ENCODE measurements at regions not wholly inside any gene's neighbourhood (a gene's known extent, or its start where the extent isn't known, plus 50 kb on each side); places are given as distances from the start of the nearest gene placed in this dataset.
"Not testable (repeated sequence)": the region's sequence is repeated elsewhere in the genome, so short reads cannot be mapped to it uniquely, and the experiment has no call there.

DNA sequence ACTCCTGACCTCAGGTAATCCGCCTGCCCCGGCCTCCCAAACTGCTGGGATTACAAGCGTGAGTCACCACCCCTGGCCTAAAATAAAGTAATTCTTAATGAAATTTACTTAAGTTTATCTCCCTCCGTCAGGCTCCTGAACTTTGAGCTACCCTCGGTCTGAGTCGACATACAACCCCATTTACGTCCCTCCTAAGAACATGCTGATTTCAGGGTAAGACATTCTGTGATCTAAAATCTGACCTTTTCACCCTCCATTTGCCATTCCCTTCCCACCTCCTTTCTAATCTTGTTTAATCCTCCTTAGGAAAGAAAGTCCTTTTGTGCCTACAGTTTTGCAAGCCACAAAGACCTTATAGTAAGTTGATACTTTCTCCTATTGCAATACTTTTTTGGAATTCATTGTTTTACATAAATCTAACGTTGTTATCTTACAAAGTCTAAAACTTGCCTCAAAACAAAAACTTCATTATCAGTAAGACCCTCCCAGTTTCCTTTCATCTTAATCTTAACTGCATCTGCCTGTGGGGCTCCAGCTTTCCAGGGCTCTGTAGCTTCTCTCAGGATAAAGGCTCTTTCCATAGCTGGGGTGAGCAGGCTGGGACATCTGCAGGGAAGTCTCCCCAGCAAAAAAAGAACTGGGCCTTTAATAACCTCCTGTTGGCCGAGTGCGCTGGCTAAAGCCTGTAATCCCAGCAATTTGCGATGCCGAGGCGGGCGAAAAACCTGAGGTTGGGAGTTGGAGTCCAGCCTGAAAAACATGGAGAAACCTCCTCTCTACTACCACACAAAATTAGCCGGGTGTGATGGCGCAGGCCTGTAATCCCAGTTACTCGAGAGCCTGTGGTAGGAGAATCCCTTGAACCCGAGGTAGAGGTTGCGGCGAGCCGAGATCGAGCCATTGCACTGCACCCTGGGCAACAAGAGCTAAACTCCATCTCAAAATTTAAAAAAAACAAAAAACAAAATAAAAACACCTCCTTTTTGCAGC lies 143.1 kb downstream of the ZNF737 start:
- Mint-ChIP-seq H3K36me3 (ENCODE audit: low read depth) (peaks cover 44% of the 10 kb centered on the region), H3K4me1 (peaks cover 4% of the 10 kb centered on the region), H3K9me3 (peaks cover 12% of the 10 kb centered on the region), H3K27ac (no peak overlapping the region), H3K27me3 (peaks cover 3% of the 10 kb centered on the region), H3K4me3 (peak overlapping the region; percentile 93)
- no peak for DNase-seq
- no peak for ATAC-seq

DNA sequence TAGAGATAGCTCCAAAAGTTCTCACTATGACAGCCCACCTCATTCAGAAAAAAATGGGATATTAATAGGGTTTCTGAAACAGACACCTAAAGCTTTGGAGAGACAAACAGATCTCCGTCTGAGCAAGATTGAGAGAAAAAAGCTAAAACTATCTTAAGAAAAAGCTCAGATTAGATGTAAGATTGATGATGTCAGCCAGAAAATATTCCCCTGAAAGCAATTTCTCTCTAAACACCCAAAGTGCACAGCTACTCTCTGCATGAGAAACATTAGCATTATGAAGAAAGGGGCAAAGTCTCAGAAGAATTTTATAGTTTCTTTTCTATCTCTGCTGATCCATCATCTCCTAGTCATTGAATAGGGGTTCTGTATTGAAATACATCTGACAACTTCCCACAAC lies 148.9 kb downstream of the ZNF737 start:
- DNase-seq: no peak
- Mint-ChIP-seq H3K36me3 (ENCODE audit: low read depth) (peaks cover 69% of the 10 kb centered on the region), H3K4me1 (no peaks in the 10 kb centered on the region), H3K27ac (no peak overlapping the region), H3K27me3 (no peaks in the 10 kb centered on the region), H3K4me3 (no peak overlapping the region), H3K9me3 (peaks cover 9% of the 10 kb centered on the region)
- ATAC-seq: no peak

DNA sequence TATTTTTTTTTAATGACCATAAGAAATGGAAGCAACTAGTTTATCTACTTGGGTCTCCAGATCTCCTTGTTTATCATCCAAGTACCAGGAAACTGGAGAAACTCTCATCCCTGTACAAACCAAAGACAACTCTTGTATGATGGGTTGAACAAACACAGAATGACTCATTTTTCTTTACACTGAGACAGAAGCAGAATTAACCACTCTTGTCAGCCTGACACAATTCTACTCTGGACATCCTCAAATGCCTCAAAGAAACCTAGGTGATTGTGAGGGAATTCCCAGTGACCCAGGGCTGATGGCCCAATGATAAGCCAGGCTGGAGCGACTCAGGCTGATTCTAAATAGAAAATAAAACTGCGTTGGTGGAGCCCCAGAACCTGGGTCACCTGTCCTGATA lies 151.5 kb downstream of the ZNF737 start:
- Mint-ChIP-seq H3K27ac (no peak overlapping the region), H3K36me3 (ENCODE audit: low read depth) (peaks cover 59% of the 10 kb centered on the region)

DNA sequence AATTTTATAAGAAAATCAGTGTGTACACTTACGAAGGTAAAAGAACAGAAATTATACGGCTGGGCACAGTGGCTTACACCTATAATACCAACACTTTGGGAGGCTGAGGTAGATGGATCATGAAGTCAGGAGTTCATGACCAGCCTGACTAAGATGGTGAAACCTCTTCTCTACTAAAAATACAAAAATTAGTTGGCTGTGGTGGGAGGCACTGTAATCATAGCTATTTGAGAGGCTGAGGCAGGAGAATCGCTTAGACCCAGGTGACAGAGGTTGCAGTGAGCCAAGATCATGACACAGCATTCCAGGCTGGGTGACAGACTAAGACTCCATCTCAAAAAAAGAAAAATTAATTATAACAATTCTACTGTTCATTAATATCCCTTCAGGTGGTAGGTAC lies 151.9 kb downstream of the ZNF737 start:
- Mint-ChIP-seq H3K9me3 (peaks cover 5% of the 10 kb centered on the region), H3K27ac (no peak overlapping the region), H3K36me3 (ENCODE audit: low read depth) (peaks cover 59% of the 10 kb centered on the region), H3K27me3 (no peaks in the 10 kb centered on the region), H3K4me3 (no peak overlapping the region), H3K4me1 (no peaks in the 10 kb centered on the region)
- ATAC-seq (no peak), DNase-seq (no peak)

More for the DNA sequence above, 151.5 kb downstream of the ZNF737 start:
- H3K27me3 Mint-ChIP-seq: no peaks in the 10 kb centered on the region
- H3K9me3 Mint-ChIP-seq: peaks cover 5% of the 10 kb centered on the region
- DNase-seq (no peak), ATAC-seq (no peak)
- no peaks in the 10 kb centered on the region for H3K4me1 Mint-ChIP-seq
- H3K4me3 Mint-ChIP-seq: no peak overlapping the region

DNA sequence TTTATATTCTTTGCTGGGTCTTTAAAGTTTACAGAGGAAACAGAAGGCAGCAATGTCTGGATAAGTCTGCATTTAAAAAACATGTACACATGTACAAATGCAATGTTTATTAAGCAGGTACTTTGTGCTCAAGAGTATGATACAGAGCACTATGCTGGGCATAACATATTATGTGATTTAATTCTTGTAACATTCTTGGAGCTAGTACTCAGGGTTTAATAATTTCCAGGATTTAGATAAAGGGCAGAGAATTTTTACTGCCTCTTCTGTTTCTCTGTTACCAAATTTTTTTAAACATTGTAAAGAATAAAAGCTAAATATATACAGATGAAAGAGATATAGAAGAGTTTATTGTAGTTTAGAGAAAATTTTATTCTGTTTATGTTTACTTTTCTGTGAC lies 152.7 kb downstream of the ZNF737 start:
- no peaks in the 10 kb centered on the region for H3K27me3 Mint-ChIP-seq
- H3K27ac Mint-ChIP-seq: no peak overlapping the region
- peaks cover 58% of the 10 kb centered on the region for H3K36me3 Mint-ChIP-seq (ENCODE audit: low read depth)
- ATAC-seq (no peak), DNase-seq (no peak)
- H3K4me1 Mint-ChIP-seq: no peaks in the 10 kb centered on the region
- peaks cover 5% of the 10 kb centered on the region for H3K9me3 Mint-ChIP-seq
- H3K4me3 Mint-ChIP-seq: no peak overlapping the region

DNA sequence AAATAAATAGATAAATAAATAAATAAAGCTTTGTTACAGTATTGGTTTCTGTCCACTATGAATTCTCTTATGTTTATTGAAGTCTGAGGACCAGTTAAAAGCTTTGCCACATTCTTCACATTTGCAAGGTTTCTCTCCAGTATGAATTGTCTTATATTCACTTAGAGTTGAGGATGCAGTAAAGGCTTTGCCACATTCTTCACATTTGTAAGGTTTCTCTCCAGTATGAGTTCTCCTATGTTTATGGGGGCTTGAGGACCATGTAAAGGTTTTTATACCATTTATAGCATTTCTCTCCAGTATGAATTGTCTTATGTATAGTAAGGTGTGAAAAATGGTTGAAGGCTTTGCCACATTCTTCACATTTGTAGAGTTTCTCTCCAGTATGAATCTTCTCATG lies 168.3 kb downstream of the ZNF737 start:
- DNase-seq (no peak), ATAC-seq (no peak)
- Mint-ChIP-seq H3K4me3 (no peak overlapping the region), H3K36me3 (ENCODE audit: low read depth) (peaks cover 39% of the 10 kb centered on the region), H3K9me3 (peaks cover 38% of the 10 kb centered on the region), H3K27ac (no peak overlapping the region), H3K4me1 (no peaks in the 10 kb centered on the region), H3K27me3 (no peaks in the 10 kb centered on the region)

DNA sequence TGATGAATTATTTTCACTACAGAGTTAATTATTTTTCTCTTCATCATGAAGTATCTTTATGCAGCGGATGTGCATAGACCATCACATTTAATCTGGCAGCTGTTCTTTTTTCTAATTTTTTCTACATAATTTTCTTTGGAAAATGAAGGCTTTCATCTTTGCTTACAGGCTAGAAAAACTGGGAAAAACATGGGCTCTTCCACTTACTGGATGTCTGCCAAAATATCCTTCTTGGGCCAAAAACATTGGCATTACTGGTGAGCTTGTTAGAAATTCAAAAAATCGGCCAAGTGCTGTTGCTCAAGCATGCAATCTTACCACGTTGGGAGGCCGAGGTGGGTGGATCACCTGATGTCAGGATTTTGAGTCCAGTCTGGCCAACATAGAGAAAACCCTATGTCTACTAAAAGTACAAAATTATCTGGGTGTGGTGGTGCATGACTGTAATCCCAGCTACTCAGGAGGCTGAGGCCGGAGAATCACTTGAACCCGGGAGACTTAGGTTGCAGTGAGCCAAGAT lies 176.8 kb downstream of the ZNF737 start:
- peaks cover 3% of the 10 kb centered on the region for H3K36me3 Mint-ChIP-seq (ENCODE audit: low read depth)
- H3K4me1 Mint-ChIP-seq: no peaks in the 10 kb centered on the region
- no peak for ATAC-seq
- no peak overlapping the region for H3K4me3 Mint-ChIP-seq
- peaks cover 40% of the 10 kb centered on the region for H3K9me3 Mint-ChIP-seq
- DNase-seq: no peak
- H3K27ac Mint-ChIP-seq: no peak overlapping the region
- no peaks in the 10 kb centered on the region for H3K27me3 Mint-ChIP-seq

DNA sequence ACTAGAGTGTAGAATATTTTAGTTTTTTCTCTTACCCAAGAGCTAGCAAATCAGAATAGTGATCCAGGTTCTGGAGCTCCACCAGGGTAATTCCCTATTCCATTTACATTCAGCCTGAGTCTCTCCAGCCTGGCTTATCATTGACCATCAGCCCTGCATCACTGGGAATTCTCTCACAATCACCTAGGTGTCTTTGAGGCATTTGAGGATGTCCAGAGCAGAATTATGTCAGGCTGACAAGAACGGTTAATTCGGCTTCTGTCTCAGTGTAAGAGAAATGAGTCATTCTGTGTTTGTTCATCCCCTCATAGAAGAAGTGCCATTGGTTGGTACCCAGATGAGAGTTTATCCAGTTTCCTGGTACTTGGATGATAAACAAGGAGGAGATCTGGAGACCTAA lies 180.5 kb downstream of the ZNF737 start:
- H3K36me3 Mint-ChIP-seq (ENCODE audit: low read depth): no peaks in the 10 kb centered on the region
- no peaks in the 10 kb centered on the region for H3K27me3 Mint-ChIP-seq
- ATAC-seq: no peak
- H3K27ac Mint-ChIP-seq: no peak overlapping the region
- peaks cover 30% of the 10 kb centered on the region for H3K9me3 Mint-ChIP-seq
- no peak for DNase-seq
- no peaks in the 10 kb centered on the region for H3K4me1 Mint-ChIP-seq
- no peak overlapping the region for H3K4me3 Mint-ChIP-seq

DNA sequence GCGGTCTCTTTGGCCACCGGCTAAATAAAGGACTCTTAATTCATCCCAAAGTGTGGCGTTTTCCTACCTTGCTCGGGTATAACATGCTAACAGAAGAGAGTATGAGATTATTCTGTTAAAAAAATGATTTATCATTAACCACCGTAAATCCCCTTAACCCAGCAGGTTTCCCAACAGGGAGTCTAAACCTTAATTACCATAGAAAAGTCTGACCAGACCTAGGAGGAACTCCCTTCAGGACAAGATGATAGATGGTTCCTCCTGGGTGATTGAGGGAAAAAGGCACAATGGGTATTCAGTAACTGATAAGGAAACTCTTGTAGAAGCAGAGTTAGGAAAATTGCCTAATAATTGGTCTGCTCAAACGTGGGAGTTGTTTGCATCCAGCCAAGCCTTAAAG lies 193.7 kb downstream of the ZNF737 start:
- DNase-seq (no peak), ATAC-seq (no peak)
- Mint-ChIP-seq H3K9me3 (peaks cover 29% of the 10 kb centered on the region), H3K27ac (no peak overlapping the region), H3K36me3 (ENCODE audit: low read depth) (no peaks in the 10 kb centered on the region), H3K27me3 (peaks cover 3% of the 10 kb centered on the region), H3K4me3 (no peak overlapping the region), H3K4me1 (no peaks in the 10 kb centered on the region)

DNA sequence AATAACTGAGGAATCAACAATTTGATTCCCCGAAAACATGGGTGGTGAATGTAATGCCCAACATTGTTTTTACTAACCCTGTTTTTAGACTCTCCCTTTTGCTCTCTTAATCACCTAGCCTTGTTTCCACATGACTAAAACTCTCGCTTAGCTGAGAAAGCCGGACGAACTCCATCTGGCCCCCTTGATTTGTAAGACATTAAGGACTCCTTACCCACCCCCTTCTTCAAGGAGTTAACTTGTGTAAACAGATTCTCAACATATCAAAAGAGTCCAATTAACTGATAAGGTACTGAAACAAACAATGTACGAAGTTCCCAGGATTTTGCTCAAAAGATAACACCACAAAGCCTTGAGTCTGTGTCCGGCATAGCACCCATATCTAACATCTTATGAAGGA lies 194.3 kb downstream of the ZNF737 start:
- not testable (repeated sequence) for DNase-seq; H3K36me3 Mint-ChIP-seq (ENCODE audit: low read depth); H3K4me1 Mint-ChIP-seq; ATAC-seq; H3K27ac Mint-ChIP-seq; H3K27me3 Mint-ChIP-seq; H3K4me3 Mint-ChIP-seq
- peaks cover 29% of the 10 kb centered on the region for H3K9me3 Mint-ChIP-seq

DNA sequence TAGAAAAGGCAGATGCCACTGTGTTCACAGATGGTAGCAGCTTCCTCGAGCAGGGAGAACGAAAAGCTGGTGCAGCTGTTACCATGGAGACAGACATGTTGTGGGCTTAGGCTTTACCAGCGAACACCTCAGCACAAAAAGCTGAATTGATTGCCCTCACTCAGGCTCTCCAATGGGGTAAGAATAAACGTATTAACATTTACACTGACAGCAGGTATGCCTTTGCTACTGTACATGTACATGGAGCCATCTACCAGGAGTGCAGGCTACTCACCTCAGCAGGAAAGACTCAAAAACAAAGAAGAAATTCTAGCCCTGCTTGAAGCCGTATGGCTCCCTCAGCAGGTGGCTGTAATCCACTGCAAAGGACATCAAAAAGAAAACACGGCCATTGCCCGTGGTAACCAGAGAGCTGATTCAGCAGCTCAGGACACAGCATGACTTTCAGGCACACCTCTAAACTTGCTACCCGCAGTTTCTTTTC lies 197.7 kb downstream of the ZNF737 start:
- no peaks in the 10 kb centered on the region for H3K4me1 Mint-ChIP-seq
- H3K36me3 Mint-ChIP-seq (ENCODE audit: low read depth): no peaks in the 10 kb centered on the region
- peaks cover 24% of the 10 kb centered on the region for H3K9me3 Mint-ChIP-seq
- peaks cover 3% of the 10 kb centered on the region for H3K27me3 Mint-ChIP-seq
- ATAC-seq (no peak), DNase-seq (no peak)
- H3K4me3 Mint-ChIP-seq: no peak overlapping the region
- no peak overlapping the region for H3K27ac Mint-ChIP-seq

DNA sequence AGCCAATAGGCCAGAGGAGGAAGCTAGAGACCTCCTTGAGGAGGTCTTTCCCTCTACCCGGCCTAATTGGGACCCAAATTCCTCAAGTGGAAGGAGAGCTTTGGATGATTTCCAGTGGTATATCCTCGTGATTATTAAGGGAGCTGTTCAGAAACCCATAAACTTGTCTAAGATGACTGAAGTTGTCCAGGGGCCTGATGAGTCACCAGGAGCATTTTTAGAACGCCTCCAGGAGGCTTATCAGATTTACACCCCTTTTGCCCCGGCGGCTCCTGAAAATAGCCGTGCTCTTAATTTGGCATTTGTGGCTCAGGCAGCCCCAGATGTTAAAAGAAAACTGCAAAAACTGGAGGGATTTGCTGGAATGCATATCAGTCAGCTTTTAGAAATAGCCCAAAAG lies 198.1 kb downstream of the ZNF486 start:
- no peak overlapping the region for H3K4me3 Mint-ChIP-seq
- H3K4me1 Mint-ChIP-seq: no peaks in the 10 kb centered on the region
- no peak for DNase-seq
- H3K9me3 Mint-ChIP-seq: peaks cover 16% of the 10 kb centered on the region
- no peak overlapping the region for H3K27ac Mint-ChIP-seq
- H3K36me3 Mint-ChIP-seq (ENCODE audit: low read depth): peaks cover 1% of the 10 kb centered on the region
- H3K27me3 Mint-ChIP-seq: peaks cover 5% of the 10 kb centered on the region
- no peak for ATAC-seq

DNA sequence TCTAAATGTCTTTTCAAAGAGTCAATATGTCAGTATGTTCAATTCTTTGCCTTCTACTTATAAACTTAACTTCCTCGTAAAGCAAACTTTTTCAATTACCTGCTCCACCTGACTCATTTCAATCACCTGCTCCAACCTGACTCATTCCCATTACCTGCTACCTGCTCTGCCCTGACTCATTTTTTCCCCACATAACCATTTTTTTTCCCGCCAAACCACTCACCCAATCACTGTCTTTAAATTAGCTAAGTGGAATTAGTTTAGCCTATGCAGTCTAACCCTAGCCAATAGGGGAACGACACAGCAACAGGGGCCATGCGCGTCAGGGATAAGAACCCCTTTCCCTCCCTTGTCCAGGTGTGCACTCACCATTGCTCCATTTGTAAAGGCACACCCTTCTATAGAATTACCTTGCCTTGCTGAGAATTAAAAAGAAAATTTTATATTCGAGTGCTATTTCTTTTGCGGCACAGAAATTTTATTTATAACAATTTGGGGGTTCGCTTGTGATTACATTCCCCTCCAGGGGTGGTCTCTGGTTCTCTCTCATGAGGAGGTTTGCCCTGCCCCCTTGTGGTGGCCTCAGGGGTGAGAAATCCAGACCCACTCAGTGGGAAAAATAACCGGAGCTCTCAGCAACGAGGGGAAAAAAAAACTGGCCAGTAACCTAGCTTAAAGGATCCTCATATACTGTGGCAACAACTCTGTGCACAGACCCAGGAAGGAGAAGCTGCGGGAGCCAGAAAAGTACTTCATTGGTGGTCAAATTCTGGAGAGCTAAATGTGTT lies 193.1 kb downstream of the ZNF486 start:
- peak; percentile 2 for DNase-seq
- no peak for ATAC-seq
- no peak overlapping the region for H3K27ac Mint-ChIP-seq
- H3K27me3 Mint-ChIP-seq: peaks cover 2% of the 10 kb centered on the region
- H3K4me1 Mint-ChIP-seq: peaks cover 2% of the 10 kb centered on the region
- H3K9me3 Mint-ChIP-seq: peaks cover 30% of the 10 kb centered on the region
- H3K4me3 Mint-ChIP-seq: no peak overlapping the region
- peaks cover 3% of the 10 kb centered on the region for H3K36me3 Mint-ChIP-seq (ENCODE audit: low read depth)

DNA sequence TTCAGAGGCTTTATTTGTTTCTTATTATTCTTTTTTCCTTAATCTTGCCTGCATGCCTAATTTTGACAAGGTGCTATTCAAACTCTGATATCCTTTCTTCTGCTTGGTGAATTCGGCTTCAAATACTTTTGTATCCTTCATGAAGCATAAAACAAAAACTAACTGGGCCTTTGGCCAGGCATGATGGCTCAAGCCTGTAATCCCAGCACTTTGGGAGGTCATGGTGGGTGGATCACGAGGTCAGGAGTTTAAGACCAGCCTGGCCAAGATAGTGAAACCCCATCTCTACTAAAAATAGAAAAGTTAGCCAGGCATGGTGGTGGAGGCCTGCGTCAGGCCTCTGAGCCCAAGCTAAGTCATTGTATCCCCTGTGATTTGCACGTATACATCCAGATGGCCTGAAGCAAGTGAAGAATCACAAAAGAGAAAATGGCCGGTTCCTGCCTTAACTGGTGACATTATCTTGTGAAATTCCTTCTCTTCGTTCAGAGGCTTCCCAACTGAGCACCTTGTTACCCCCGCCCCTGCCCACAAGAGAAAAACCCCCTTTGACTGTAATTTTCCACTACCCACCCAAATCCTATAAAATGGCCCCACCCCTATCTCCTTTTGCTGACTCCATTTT lies 191.9 kb downstream of the ZNF486 start:
- ATAC-seq; H3K4me1 Mint-ChIP-seq; DNase-seq; H3K27me3 Mint-ChIP-seq; H3K27ac Mint-ChIP-seq; H3K4me3 Mint-ChIP-seq; H3K36me3 Mint-ChIP-seq (ENCODE audit: low read depth): not testable (repeated sequence)
- H3K9me3 Mint-ChIP-seq: peaks cover 33% of the 10 kb centered on the region

Data from activated naive CD8-positive, alpha-beta T cell treated with anti-CD3 and anti-CD28 coated beads, Interleukin-2, amount 50 U/mL, for 24 hours (primary cell).